HEK293 (cell line): ENCODE measurements at regions not wholly inside any gene's neighbourhood (a gene's known extent, or its start where the extent isn't known, plus 50 kb on each side); places are given as distances from the start of the nearest gene placed in this dataset.

Experiments used
- BCL11A ChIP-seq: fragments of 450-650 bp; formaldehyde crosslinking; IDR thresholded peaks from 2 replicates; pipeline ENCODE4 v1.5.1; 2016; ENCODE audit warnings: low read depth, missing biosample characterization, missing genetic modification characterization
- KLF10 ChIP-seq: fragments of 450-650 bp; IDR thresholded peaks from 2 replicates; pipeline ENCODE4 v1.5.1; 2018; ENCODE audit warnings: missing biosample characterization, mild to moderate bottlenecking, missing genetic modification characterization
- KLF7 ChIP-seq: fragments of 450-650 bp; formaldehyde crosslinking; IDR thresholded peaks from 2 replicates; pipeline ENCODE4 v1.5.1; 2016; ENCODE audit warnings: missing biosample characterization, missing genetic modification characterization, borderline replicate concordance
- REPIN1 ChIP-seq: fragments of 450-650 bp; formaldehyde crosslinking; IDR thresholded peaks from 2 replicates; pipeline ENCODE4 v1.5.1; 2017; ENCODE audit warnings: missing biosample characterization, missing genetic modification characterization, low read depth
- SCRT1 ChIP-seq: fragments of 450-650 bp; formaldehyde crosslinking; IDR thresholded peaks from 2 replicates; pipeline ENCODE4 v1.5.1; 2016; ENCODE audit warnings: missing biosample characterization, missing genetic modification characterization, borderline replicate concordance
- SP2 ChIP-seq: fragments of 450-650 bp; formaldehyde crosslinking; IDR thresholded peaks from 2 replicates; pipeline ENCODE4 v1.5.1; 2016; ENCODE audit warnings: missing biosample characterization, missing genetic modification characterization
- TRIM28 ChIP-seq: IDR thresholded peaks from 2 replicates; pipeline ENCODE4 v1.6.1; 2011; ENCODE audit warnings: low read length, control low read depth, borderline replicate concordance
- ZBTB1 ChIP-seq: fragments of 450-650 bp; formaldehyde crosslinking; IDR thresholded peaks from 2 replicates; pipeline ENCODE4 v1.5.1; 2016; ENCODE audit warnings: missing biosample characterization, missing genetic modification characterization
- ZBTB8A ChIP-seq: fragments of 450-650 bp; formaldehyde crosslinking; IDR thresholded peaks from 2 replicates; pipeline ENCODE4 v1.5.1; 2016; ENCODE audit warnings: missing biosample characterization, missing genetic modification characterization
- ZNF121 ChIP-seq: fragments of 450-650 bp; formaldehyde crosslinking; IDR thresholded peaks from 2 replicates; pipeline ENCODE4 v1.5.1; 2016; ENCODE audit warnings: missing biosample characterization, missing genetic modification characterization
- ZNF174 ChIP-seq: fragments of 450-650 bp; formaldehyde crosslinking; IDR thresholded peaks from 2 replicates; pipeline ENCODE4 v1.5.0; 2017; ENCODE audit warnings: missing biosample characterization, mild to moderate bottlenecking, missing genetic modification characterization
- ZNF175 ChIP-seq: fragments of 450-650 bp; formaldehyde crosslinking; IDR thresholded peaks from 2 replicates; pipeline ENCODE4 v1.5.1; 2016; ENCODE audit warnings: missing biosample characterization, missing genetic modification characterization
- ZNF184 ChIP-seq: fragments of 450-650 bp; IDR thresholded peaks from 2 replicates; pipeline ENCODE4 v1.5.1; 2018; ENCODE audit warnings: missing biosample characterization, mild to moderate bottlenecking, missing genetic modification characterization
- ZNF211 ChIP-seq: fragments of 450-650 bp; formaldehyde crosslinking; IDR thresholded peaks from 2 replicates; pipeline ENCODE4 v1.5.1; 2016; ENCODE audit warnings: low read depth, missing biosample characterization, missing genetic modification characterization
- ZNF311 ChIP-seq: fragments of 450-650 bp; formaldehyde crosslinking; IDR thresholded peaks from 2 replicates; pipeline ENCODE4 v1.5.1; 2017; ENCODE audit warnings: missing biosample characterization, missing genetic modification characterization, borderline replicate concordance
- ZNF549 ChIP-seq: fragments of 450-650 bp; IDR thresholded peaks from 2 replicates; pipeline ENCODE4 v1.5.1; 2018; ENCODE audit warnings: missing biosample characterization, missing genetic modification characterization, mild to moderate bottlenecking, inconsistent platforms, moderate library complexity
- ZNF555 ChIP-seq: fragments of 450-650 bp; formaldehyde crosslinking; conservative IDR thresholded peaks from 2 replicates; pipeline ENCODE4 v1.5.1; 2017; ENCODE audit warnings: missing biosample characterization, mild to moderate bottlenecking, missing genetic modification characterization, inconsistent platforms
- ZNF558 ChIP-seq: fragments of 450-650 bp; formaldehyde crosslinking; IDR thresholded peaks from 2 replicates; pipeline ENCODE4 v1.5.1; 2016; ENCODE audit warnings: missing biosample characterization, missing genetic modification characterization
- ZNF571 ChIP-seq: fragments of 450-650 bp; formaldehyde crosslinking; IDR thresholded peaks from 2 replicates; pipeline ENCODE4 v1.5.0; 2017; ENCODE audit warnings: missing biosample characterization, missing genetic modification characterization
- ZNF610 ChIP-seq: fragments of 450-650 bp; formaldehyde crosslinking; IDR thresholded peaks from 2 replicates; pipeline ENCODE4 v1.5.1; 2016; ENCODE audit warnings: missing biosample characterization, missing genetic modification characterization, borderline replicate concordance
- ZNF707 ChIP-seq: fragments of 450-650 bp; formaldehyde crosslinking; IDR thresholded peaks from 2 replicates; pipeline ENCODE4 v1.5.1; 2016; ENCODE audit warnings: missing biosample characterization, missing genetic modification characterization
- ZNF768 ChIP-seq: fragments of 450-650 bp; formaldehyde crosslinking; IDR thresholded peaks from 2 replicates; pipeline ENCODE4 v1.5.1; 2018; ENCODE audit warnings: missing biosample characterization, mild to moderate bottlenecking, missing genetic modification characterization
- ZNF830 ChIP-seq: fragments of 450-650 bp; IDR thresholded peaks from 2 replicates; pipeline ENCODE4 v1.5.0; 2018; ENCODE audit warnings: missing biosample characterization, missing genetic modification characterization, low read depth, mild to moderate bottlenecking, moderate library complexity
- ZNF837 ChIP-seq: fragments of 450-650 bp; formaldehyde crosslinking; IDR thresholded peaks from 2 replicates; pipeline ENCODE4 v1.5.1; 2016; ENCODE audit warnings: missing biosample characterization, missing genetic modification characterization
- ZNF843 ChIP-seq: fragments of 450-650 bp; formaldehyde crosslinking; IDR thresholded peaks from 2 replicates; pipeline ENCODE4 v1.5.1; 2016; ENCODE audit warnings: missing biosample characterization, missing genetic modification characterization
- TF ChIP-seq, protein P1 (sequence below): fragments of 450-650 bp; formaldehyde crosslinking; IDR thresholded peaks from 2 replicates; pipeline ENCODE4 v1.5.1; 2017; ENCODE audit warnings: missing biosample characterization, missing genetic modification characterization
- TF ChIP-seq, protein P2 (sequence below): fragments of 450-650 bp; formaldehyde crosslinking; IDR thresholded peaks from 2 replicates; pipeline ENCODE4 v1.5.1; 2016; ENCODE audit warnings: missing biosample characterization, missing genetic modification characterization
- TF ChIP-seq, protein P3 (sequence below): fragments of 450-650 bp; formaldehyde crosslinking; IDR thresholded peaks from 2 replicates; pipeline ENCODE4 v1.5.1; 2016; ENCODE audit warnings: missing biosample characterization, missing genetic modification characterization
- TF ChIP-seq, protein P4 (sequence below): fragments of 450-650 bp; formaldehyde crosslinking; IDR thresholded peaks from 2 replicates; pipeline ENCODE4 v1.5.1; 2016; ENCODE audit warnings: missing biosample characterization, missing genetic modification characterization
- TF ChIP-seq, protein P5 (sequence below): sonication (generic); formaldehyde crosslinking; IDR thresholded peaks from 2 replicates; pipeline ENCODE4 v1.8.1; 2022; ENCODE audit warnings: mild to moderate bottlenecking, moderate library complexity, missing genetic modification reagents
- TF ChIP-seq, protein P6 (sequence below): fragments of 450-650 bp; formaldehyde crosslinking; IDR thresholded peaks from 2 replicates; pipeline ENCODE4 v1.5.1; 2017; ENCODE audit warnings: missing biosample characterization, missing genetic modification characterization

DNA sequence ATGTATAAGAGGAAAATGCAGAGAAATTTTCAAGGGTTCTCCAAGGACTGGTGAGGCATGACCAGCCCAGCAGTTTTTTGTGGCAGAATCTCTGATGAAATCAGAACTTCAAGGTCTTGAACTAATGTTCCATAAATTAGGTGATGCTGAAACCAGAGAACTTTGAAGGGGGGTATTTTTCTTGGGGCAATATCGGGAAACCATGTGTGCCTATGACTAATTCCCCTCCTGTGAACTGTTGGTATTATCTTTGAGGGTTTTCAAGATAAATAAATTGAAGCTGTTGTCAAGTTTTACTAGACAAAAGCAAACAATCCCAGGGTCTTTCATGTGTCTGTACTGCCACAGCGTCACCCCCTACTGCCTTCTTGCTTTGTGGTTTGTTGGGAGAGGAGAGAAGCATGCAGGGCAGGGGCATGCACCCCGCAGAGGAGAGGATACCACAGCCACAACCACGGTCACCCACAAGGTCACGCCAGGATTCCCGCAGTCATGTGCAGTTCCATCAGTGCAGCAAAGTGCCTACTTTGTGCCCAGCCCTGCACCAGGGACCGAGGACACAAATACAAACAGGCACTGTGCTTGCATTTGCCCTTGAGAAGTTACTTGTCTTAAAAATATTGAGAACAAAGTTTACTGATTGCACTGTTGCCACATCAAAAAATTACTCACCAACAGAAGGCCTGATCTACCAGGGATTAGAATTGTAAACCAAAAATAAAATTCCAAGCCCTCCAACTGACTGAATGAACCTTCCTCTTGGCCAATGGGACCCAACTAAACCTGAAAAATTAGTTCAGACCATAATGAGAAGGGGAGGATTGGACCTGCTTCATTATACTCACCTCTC, 413.3 kb upstream of the TRIB2 start (continued):
- TF ChIP-seq, protein P1, sequence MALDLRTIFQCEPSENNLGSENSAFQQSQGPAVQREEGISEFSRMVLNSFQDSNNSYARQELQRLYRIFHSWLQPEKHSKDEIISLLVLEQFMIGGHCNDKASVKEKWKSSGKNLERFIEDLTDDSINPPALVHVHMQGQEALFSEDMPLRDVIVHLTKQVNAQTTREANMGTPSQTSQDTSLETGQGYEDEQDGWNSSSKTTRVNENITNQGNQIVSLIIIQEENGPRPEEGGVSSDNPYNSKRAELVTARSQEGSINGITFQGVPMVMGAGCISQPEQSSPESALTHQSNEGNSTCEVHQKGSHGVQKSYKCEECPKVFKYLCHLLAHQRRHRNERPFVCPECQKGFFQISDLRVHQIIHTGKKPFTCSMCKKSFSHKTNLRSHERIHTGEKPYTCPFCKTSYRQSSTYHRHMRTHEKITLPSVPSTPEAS (tag by site-specific recombination): peak; percentile 75
- TF ChIP-seq, protein P2, sequence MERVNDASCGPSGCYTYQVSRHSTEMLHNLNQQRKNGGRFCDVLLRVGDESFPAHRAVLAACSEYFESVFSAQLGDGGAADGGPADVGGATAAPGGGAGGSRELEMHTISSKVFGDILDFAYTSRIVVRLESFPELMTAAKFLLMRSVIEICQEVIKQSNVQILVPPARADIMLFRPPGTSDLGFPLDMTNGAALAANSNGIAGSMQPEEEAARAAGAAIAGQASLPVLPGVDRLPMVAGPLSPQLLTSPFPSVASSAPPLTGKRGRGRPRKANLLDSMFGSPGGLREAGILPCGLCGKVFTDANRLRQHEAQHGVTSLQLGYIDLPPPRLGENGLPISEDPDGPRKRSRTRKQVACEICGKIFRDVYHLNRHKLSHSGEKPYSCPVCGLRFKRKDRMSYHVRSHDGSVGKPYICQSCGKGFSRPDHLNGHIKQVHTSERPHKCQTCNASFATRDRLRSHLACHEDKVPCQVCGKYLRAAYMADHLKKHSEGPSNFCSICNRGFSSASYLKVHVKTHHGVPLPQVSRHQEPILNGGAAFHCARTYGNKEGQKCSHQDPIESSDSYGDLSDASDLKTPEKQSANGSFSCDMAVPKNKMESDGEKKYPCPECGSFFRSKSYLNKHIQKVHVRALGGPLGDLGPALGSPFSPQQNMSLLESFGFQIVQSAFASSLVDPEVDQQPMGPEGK: peak; percentile 88
- TF ChIP-seq ZNF571 (tag by site-specific recombination) (no peak), ZNF549 (no peak), REPIN1 (tag by site-specific recombination) (no peak), ZBTB1 (tag by site-specific recombination) (0 out of 2 replicates have a peak, but pooled peaks have one; percentile 55), ZNF555 (tag by site-specific recombination) (no peak), ZNF707 (tag by site-specific recombination) (no peak), ZNF610 (tag by site-specific recombination) (peak; percentile 27; the same call in 1 of the 2 replicates), ZNF768 (tag by site-specific recombination) (no peak), TRIM28 (no peak; the same call in 1 of the 2 replicates), ZNF174 (tag by site-specific recombination) (no peak), ZNF311 (tag by site-specific recombination) (no peak), SP2 (tag by site-specific recombination) (0 out of 2 replicates have a peak, but pooled peaks have one; percentile 21), SCRT1 (tag by site-specific recombination) (peak; percentile 45; the same call in 1 of the 2 replicates), ZNF184 (tag by site-specific recombination) (0 out of 2 replicates have a peak, but pooled peaks have one; percentile 41), ZNF837 (tag by site-specific recombination) (no peak), ZNF121 (no peak), ZNF558 (peak; percentile 56; the same call in 1 of the 2 replicates), ZNF830 (no peak), ZBTB8A (tag by site-specific recombination) (0 out of 2 replicates have a peak, but pooled peaks have one; percentile 35), ZNF175 (tag by site-specific recombination) (no peak), ZNF843 (tag by site-specific recombination) (peak; percentile 99), KLF10 (tag by site-specific recombination) (peak; percentile 80), ZNF211 (tag by site-specific recombination) (no peak), KLF7 (tag by site-specific recombination) (peak; percentile 88), BCL11A (0 out of 2 replicates have a peak, but pooled peaks have one; percentile 36)
- TF ChIP-seq, protein P3, sequence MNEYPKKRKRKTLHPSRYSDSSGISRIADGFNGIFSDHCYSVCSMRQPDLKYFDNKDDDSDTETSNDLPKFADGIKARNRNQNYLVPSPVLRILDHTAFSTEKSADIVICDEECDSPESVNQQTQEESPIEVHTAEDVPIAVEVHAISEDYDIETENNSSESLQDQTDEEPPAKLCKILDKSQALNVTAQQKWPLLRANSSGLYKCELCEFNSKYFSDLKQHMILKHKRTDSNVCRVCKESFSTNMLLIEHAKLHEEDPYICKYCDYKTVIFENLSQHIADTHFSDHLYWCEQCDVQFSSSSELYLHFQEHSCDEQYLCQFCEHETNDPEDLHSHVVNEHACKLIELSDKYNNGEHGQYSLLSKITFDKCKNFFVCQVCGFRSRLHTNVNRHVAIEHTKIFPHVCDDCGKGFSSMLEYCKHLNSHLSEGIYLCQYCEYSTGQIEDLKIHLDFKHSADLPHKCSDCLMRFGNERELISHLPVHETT (tag by site-specific recombination): peak; percentile 92
- TF ChIP-seq, protein P4, sequence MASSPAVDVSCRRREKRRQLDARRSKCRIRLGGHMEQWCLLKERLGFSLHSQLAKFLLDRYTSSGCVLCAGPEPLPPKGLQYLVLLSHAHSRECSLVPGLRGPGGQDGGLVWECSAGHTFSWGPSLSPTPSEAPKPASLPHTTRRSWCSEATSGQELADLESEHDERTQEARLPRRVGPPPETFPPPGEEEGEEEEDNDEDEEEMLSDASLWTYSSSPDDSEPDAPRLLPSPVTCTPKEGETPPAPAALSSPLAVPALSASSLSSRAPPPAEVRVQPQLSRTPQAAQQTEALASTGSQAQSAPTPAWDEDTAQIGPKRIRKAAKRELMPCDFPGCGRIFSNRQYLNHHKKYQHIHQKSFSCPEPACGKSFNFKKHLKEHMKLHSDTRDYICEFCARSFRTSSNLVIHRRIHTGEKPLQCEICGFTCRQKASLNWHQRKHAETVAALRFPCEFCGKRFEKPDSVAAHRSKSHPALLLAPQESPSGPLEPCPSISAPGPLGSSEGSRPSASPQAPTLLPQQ: peak; percentile 70
- TF ChIP-seq, protein P5, sequence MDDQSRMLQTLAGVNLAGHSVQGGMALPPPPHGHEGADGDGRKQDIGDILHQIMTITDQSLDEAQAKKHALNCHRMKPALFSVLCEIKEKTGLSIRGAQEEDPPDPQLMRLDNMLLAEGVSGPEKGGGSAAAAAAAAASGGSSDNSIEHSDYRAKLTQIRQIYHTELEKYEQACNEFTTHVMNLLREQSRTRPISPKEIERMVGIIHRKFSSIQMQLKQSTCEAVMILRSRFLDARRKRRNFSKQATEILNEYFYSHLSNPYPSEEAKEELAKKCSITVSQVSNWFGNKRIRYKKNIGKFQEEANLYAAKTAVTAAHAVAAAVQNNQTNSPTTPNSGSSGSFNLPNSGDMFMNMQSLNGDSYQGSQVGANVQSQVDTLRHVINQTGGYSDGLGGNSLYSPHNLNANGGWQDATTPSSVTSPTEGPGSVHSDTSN: no peak
- TF ChIP-seq, protein P6, sequence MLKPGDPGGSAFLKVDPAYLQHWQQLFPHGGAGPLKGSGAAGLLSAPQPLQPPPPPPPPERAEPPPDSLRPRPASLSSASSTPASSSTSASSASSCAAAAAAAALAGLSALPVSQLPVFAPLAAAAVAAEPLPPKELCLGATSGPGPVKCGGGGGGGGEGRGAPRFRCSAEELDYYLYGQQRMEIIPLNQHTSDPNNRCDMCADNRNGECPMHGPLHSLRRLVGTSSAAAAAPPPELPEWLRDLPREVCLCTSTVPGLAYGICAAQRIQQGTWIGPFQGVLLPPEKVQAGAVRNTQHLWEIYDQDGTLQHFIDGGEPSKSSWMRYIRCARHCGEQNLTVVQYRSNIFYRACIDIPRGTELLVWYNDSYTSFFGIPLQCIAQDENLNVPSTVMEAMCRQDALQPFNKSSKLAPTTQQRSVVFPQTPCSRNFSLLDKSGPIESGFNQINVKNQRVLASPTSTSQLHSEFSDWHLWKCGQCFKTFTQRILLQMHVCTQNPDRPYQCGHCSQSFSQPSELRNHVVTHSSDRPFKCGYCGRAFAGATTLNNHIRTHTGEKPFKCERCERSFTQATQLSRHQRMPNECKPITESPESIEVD: peak; percentile 96
